GM18519 (cell line): ENCODE measurements at regions not wholly inside any gene's neighbourhood (a gene's known extent, or its start where the extent isn't known, plus 50 kb on each side); places are given as distances from the start of the nearest gene placed in this dataset.
"Not testable (repeated sequence)": the region's sequence is repeated elsewhere in the genome, so short reads cannot be mapped to it uniquely, and the experiment has no call there.

Experiments
- ATAC-seq: cut with Tn5 transposase; IDR thresholded peaks from one replicate; pipeline ENCODE4 v1.9.1; 2021; ENCODE audit warnings: mild to moderate bottlenecking, moderate library complexity; ENCODE audit not compliant: unreplicated experiment, low FRiP score

DNA sequence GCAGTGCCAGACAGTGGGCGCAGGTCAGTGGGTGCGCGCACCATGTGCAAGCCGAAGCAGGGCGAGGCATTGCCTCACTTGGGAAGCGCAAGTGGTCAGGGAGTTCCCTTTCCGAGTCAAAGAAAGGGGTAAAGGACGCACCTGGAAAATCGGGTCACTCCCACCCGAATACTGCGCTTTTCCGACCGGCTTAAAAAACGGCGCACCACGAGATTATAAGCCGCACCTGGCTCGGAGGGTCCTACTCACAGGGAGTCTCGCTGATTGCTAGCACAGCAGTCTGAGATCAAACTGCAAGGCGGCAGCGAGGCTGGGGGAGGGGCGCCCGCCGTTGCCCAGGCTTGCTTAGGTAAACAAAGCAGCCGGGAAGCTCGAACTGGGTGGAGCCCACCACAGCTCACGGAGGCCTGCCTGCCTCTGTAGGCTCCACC lies 77.9 kb downstream of the NR4A2 start:
- ATAC-seq = not testable (repeated sequence)

DNA sequence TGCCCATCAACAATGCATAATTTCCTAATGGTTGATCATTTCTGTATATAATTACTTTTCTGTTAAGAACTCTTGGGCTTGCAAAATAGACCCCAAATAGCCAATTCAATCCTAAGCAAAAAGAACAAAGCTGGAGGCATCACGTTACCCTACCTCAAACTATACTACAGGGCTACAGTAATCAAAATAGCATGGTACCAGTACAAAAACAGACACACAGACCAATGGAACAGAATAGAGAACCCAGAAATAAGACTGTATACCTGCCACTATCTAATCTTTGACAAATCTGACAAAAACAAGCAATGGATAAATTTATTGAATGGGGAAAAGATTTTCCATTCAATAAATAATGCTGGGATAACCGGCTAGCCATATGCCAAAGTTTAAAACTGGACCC lies 78.8 kb downstream of the NR4A2 start:
- no peak for ATAC-seq

DNA sequence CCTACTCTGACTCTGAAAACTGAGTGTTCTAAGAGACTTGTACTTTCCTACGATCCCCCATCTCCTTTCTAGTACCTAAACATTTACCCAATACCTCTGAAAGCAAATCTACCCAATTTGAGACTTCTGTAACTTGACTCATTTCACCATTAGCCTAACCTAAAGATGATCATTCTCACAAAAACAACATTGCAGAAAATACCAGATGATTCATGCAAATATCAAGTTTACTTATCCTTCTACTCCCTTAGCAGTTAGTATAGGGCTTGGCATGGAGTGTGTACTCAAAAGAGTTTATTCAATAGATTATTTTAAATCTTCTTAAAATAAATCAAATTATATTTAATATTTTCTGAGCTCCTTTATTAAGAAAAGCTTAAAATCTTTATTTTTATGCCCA lies 89.6 kb downstream of the NR4A2 start:
- ATAC-seq = no peak

DNA sequence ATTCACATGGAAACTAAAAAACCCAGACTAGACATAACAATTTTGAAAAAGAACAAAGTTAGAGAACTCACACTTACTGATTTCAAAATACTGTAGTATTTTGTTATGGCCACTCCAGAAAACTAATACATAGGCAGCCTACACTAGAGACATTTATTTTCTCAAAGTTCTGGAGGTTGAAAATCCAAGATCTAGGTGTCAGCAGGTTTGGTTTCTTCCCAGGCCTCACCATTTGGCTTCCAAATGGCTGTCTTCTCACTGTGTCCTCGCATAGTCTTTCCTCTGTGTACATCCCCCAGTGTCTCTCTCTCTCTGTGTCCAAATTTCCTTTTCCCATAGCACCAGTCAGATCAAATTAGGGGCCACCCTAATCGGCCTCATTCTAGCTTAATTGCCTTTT lies 95.0 kb downstream of the NR4A2 start:
- ATAC-seq = no peak

DNA sequence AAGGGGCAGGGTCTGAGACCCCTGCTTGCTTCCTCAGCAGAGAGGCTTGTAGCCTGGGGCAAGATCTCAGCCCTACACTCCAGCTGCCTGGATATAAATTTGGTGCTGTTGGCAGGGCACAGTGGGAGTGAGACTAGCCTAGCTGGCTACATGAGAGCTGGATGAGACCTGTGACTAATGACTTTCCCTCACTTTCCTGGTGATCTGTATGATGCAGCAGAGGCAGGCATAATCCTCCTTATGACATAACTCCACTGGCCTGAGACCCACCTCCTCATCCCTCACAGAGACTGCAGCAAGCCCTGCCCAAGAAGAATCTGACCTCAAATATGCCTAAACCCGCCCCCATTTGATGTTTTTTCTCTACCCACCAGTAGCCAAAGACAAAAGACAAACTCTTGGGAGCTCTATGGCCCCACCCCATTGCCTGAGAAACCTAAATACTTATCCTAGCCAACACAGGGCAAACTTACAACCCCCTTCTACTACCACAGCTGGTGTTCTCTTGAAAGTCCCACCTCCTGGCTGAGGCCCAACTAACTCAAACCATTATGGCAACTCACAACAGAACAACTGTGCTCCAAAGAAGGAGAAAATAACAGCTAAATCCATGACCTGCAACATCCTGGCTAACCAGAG lies 102.7 kb downstream of the NR4A2 start:
- no peak for ATAC-seq

DNA sequence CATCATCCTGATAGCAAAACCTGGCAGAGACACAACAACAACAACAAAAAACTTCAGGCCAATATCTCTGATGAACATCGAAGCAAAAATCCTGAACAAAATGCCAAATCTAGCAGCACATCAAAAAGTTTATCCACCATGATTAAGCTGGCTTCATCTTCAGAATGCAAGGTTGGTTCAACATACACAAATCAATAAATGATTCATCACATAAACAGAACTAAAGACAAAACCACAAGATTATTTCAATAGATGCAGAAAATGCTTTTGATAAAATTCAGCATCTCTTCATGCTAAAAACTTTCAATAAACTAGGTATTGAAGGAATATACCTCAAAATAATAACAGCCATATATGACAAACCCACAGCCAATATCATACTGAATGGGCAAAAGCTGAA lies 109.2 kb downstream of the NR4A2 start:
- ATAC-seq = not testable (repeated sequence)

DNA sequence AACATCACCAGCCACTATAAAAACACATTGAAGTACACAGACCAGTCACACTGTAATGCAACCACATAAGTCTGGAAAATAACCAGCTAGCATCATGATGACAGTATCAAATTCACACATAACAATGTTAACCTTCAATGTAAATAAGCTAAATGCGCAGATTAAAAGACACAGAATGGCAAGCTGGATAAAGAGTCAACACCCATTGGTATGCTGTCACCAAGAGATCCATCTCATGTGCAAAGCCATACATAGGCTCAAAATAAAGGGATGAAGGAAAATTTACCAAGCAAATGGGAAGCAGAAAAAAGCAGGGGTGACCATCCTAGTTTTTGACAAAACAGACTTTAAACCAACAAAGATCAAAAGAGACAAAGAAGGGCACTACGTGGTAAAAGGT lies 110.8 kb downstream of the NR4A2 start:
- ATAC-seq = no peak

DNA sequence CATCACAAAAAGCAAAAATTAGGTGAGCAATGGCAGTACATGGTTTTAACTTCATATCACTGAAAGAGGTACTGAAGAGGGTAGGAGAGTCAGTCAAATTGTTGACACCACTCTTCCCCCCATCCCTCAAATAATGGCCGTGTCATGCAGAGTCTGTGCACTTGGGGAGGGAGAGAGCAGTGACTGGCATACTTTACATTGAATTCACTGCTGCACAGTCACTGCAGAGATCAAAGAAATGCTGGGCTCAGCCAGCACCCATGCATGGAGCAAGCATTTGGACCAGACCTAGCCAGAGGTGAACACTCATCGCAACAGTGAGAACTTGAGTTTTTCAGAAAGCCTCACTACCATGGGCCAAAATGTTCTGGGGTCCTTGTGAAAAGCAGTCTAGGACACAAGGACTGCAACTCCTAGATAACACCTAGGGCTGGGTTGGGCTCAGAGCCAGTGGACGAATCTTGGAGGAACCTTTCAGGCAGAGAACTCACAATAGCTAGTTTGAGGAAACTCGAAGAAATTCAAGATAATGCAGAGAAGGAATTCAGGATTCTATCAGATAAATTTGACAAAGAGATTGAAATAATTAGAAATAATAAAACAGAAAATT lies 112.9 kb downstream of the NR4A2 start:
- no peak for ATAC-seq

DNA sequence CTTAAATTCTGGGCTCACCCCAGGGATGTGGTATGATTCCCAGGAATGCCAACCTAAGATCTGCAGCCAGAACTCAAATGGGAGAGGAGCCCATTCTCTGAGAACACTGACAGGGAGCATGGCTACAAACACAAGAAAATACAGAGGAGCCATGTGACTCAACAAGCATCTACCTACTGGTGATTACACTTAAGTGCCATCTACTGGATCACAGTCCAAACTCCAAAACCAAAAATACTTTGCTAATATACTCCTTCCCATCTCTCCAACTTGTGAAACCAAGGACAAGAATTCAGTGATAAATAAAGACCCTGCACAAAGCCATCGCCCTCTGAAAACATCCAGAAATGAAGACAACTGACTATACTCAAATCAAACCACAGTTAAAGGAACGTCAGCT lies 116.9 kb downstream of the NR4A2 start:
- no peak for ATAC-seq

DNA sequence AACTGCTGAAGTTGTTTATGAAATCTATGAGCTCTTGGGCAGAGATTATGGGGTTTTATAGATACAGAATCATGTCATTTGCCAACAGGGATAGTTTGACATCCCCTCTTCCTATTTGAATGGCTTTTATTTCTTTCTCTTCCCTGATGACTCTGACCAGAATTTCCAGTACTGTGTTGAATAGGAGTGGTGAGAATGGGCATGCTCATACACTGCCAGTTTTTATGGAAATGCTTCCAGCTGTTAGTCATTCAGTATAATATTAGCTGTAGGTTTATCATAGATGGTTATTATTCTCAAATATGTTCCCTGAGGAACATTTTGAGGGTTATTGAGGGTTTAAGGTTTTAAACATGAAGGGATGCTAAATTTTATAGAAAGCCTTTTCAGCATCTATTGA lies 121.2 kb downstream of the NR4A2 start:
- no peak for ATAC-seq

DNA sequence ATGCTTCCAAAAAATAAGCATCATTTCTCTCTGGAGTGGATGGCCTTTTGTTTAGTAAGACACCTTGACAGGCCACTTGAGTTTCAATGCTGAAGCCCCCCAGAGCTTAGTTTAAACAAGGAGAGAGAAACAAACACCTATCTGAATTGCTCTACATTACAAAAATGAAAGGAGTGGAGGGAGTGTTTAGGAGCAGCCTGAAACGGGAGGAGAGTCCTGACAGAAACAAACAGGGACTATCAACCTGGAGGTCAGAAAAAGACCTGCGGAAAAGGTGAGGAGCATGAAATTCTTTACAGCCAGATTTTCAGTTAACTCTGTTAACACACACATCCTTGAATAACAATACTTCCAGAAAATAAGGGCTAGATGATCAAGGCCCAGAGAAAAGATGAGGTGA lies 126.2 kb downstream of the NR4A2 start:
- no peak for ATAC-seq

DNA sequence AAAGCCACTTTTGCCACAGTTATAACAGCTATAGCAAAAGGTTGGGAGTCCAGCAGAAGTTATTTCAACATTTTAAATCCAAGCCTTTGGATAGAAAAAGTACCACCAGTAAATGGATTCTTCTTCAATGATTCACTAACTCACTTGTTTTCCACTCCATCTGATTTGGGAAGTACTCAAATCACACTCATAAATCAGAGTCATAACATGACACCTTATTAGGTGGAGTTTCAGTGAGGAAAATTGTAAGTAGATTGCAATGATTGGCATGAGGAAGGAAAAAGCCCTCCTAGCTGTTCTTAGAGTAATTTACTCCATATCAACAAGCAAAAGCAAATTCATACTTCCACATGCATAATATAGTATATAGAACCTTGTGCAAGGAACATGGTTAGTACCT lies 132.9 kb downstream of the NR4A2 start:
- no peak for ATAC-seq

DNA sequence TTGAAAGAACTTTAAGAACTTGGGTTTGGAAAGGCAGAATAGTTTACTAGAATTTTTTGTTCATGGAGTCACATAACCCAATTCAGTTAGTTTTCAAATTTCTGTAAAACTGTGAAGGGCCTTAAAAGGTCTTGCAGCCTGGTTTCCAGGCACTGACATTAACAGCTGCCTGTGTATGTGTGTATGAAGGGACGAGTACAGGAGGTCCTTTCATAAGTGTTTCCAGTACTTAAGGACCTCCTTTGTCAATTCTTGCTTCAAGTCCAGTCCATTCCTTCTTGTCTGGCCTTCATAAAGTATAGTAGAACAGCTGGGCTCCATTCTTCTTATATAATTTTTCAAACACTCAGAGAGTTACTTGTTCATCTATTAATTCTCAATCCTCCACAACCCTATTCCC lies 136.5 kb downstream of the NR4A2 start:
- no peak for ATAC-seq

DNA sequence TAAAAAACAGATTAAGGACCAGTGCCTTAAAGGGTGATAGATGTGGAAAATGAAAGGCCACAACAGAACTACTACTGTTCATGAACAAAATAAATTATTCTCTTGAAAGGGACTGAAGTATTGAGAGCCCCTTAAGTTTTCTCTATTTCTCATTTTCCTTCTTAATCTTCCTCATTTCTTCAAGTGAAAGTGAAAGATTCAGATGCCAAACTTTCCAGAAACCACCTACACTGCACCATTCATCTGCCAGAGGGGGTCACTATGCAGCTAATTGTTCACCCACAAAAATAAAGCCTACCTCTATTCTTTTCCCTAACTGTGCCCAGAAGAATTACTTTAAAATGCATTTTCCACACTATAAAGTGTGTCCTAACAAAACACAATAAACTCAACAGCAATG lies 140.1 kb downstream of the NR4A2 start:
- ATAC-seq = peak; percentile 79

DNA sequence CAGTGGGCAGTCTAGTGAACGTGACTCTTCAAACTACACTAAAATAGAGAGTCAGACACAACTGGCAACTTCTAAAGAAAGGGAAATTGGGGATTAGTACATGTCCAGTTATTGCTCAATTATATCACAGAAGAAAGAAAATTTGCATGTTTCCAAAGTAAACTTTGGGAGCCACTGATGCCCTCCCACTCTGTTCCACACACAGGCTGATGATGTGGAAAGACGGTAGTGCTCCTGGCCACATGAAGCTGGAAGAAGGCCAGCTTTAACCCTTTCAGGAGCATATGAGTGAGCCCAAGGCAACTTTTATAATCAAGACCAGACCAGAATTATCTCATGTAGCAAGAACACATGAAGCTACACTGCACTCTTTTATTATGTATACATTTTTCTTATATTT lies 141.0 kb downstream of the NR4A2 start:
- no peak for ATAC-seq

DNA sequence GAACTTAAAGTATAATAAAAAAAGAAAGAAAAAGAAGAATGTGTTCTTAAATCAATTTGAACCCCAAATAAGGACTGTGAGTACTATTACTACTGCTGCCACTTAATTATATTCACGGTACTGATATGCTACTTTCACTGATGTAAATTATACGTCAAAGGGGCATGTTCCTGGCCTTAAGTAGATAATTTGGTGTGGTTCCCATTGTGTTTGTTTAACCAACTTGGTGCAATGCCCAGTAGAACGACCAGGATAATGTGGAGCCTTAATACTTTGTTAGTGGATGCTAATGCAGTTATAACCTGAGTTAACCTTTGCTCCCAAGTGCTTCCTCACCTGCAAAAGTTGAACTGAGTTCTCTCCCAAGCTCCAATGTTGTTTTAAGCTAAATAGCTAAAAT lies 142.0 kb downstream of the NR4A2 start:
- no peak for ATAC-seq

DNA sequence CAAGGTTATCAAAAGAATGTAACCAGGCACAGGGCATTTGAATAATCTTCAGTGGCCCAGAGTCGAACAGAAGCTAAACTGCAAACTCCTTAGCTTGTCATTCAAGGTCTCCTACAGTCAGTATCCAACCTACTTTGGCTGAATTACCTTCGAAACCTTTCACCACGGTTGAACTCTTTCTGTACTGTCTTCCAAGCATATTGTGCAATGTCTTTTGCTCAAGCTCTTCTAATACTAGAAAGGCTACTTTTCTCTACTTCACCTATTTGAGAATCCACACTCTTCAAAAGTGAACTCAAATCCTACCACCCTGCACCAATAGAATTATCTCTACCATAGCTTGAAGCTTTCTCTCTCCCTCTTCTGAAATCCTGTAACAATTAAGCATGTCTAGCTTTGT lies 142.9 kb downstream of the NR4A2 start:
- no peak for ATAC-seq

DNA sequence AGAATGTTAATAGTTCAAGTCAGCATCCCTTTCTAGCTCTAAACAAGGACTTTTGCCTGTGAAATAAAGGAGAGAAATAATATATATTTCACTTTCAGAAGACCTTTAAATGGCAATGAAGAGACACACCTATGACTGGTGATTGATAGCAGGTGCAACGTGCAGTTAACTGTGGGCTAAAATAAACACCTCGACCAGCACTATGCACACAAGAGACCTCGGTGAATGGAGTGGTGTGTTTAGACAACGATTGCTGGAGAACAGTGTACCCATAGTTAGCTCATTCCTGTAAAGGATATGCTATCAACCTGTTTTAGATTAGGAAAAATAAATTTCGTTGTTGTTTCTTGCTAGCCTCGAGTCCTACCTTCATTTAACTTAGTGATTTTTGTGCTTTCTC lies 143.4 kb downstream of the NR4A2 start:
- ATAC-seq = no peak

DNA sequence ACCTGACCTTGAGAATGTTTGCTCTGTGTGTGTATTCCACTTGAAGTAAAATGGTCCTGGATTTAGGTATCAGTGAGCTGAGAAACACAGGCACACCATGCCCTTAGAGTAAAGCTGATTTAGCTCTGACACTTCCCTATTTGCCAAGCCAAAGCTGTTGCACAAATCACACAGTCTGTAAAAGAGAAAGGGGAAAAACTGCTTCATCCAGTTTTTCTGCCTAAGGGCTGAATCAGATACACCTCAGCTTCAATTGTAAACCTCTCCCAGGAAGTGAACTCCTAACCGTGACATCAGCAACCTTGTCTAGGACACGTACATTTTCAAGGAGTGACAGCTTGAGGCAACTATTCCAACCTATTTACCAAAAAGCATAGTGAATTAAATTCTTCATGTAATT lies 150.4 kb downstream of the NR4A2 start:
- ATAC-seq = no peak

DNA sequence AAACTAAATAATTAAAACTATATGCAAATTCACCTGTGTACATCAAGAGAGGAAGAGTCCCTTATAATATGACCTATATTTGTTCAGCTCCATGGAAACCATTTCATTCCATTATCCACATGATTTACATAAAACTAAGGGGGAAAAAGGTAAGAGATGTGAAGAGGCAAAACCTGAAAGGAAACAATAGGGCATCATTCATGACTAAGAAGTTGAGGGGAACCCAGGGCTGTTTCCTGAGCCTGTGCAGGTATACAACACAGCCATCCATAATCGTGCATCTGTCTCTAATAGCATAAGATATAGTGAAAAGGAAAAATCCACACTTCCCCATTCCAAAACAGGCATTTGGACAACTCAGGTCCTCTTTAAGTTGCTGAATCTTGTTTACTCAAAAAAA lies 151.3 kb downstream of the NR4A2 start:
- ATAC-seq = no peak

DNA sequence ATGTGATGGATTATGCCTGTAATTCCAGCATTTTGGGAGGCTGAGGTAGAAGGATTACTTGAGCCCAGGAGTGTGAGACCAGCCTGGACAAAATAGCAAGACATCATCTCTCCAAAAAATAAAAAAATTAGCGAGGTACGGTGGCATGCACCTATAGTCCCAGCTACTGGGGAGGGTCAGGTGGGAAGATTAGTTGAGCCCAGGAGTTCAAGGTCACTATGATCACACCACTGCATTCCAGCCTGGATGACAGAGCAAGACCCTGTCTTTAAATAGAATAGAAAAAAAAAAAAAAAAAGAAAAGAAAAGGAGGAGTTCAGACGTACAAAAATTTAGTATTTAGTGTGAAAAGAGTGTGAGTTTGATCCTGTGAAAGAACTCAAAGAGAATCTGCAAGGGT lies 154.9 kb downstream of the NR4A2 start:
- ATAC-seq = no peak

DNA sequence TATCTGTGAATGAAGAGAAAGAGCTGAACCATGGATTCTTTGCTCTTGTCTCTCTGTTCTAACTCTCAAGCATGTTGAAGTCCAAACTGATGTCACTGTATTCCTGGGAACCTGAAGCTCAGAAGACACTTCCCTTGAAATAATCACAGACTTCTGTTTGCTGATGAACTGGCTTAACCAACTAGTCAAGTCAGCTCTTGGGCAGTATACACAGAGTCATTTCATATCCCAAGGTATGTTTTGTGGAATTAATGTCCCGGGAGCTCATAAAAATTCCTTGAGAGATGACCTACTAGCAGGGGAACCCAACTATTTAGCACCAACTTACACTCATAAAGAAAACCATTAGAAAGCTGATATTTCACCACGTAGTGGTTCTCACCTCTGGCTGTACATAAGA lies 156.6 kb downstream of the NR4A2 start:
- ATAC-seq = no peak

DNA sequence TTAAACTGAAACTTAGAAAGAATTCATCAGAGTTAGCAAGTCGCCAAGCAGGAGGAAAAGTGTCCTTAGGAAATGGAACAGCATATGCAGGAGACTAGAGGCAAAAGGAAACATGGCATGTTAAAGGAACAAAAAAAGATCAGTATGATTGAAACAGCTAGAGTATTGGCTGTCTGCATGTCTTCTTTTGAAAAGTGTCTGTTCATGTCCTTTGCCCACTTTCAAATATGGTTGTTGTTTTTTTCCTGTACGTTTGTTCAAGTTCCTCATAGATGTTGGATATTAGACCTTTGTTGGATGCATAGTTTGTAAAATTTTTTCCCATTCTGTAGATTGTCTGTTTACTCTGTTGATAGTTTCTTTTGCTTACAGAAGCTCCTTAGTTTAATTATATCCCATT lies 161.6 kb downstream of the NR4A2 start:
- ATAC-seq = no peak
